Panc1 (cell line): ENCODE measurements at regions not wholly inside any gene's neighbourhood (a gene's known extent, or its start where the extent isn't known, plus 50 kb on each side); places are given as distances from the start of the nearest gene placed in this dataset.

Experiments used
- POLR2AphosphoS5 ChIP-seq: IDR thresholded peaks from 2 replicates; pipeline ENCODE4 v1.6.1; 2012; ENCODE audit warnings: mild to moderate bottlenecking, low read depth, low read length, moderate library complexity
- SIN3A ChIP-seq: IDR thresholded peaks from 2 replicates; pipeline ENCODE4 v1.6.1; 2012; ENCODE audit warnings: low read depth, mild to moderate bottlenecking, low read length, moderate library complexity, borderline replicate concordance; ENCODE audit not compliant: insufficient read depth
- TF ChIP-seq, protein P1 (sequence below): fragments of 450-650 bp; IDR thresholded peaks from 2 replicates; pipeline ENCODE4 v1.5.1; 2017; ENCODE audit warnings: mild to moderate bottlenecking

- TF ChIP-seq, protein P1, sequence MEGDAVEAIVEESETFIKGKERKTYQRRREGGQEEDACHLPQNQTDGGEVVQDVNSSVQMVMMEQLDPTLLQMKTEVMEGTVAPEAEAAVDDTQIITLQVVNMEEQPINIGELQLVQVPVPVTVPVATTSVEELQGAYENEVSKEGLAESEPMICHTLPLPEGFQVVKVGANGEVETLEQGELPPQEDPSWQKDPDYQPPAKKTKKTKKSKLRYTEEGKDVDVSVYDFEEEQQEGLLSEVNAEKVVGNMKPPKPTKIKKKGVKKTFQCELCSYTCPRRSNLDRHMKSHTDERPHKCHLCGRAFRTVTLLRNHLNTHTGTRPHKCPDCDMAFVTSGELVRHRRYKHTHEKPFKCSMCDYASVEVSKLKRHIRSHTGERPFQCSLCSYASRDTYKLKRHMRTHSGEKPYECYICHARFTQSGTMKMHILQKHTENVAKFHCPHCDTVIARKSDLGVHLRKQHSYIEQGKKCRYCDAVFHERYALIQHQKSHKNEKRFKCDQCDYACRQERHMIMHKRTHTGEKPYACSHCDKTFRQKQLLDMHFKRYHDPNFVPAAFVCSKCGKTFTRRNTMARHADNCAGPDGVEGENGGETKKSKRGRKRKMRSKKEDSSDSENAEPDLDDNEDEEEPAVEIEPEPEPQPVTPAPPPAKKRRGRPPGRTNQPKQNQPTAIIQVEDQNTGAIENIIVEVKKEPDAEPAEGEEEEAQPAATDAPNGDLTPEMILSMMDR = no peak
- TF ChIP-seq SIN3A (no peak), POLR2AphosphoS5 (no peak)
Measured at GRCh38 chr5:61597684-61598083, 265.6 kb downstream of the ZSWIM6 start.
